PC-9 (cell line): ENCODE measurements at regions not wholly inside any gene's neighbourhood (a gene's known extent, or its start where the extent isn't known, plus 50 kb on each side); places are given as distances from the start of the nearest gene placed in this dataset.

Source experiments
- BruUV-seq: library from RNA; stranded (reverse); fragments of 400-500 nt; replicated peaks from 2 replicates; lab custom pipeline; 2021; lab: Mats Ljungman, UMichigan
- CTCF ChIA-PET: fragments of 300-600 bp; sonication (Branson Sonifier 250); formaldehyde crosslinking; loops from one replicate; lab custom pipeline; 2022; ENCODE audit warnings: antibody characterized with exemption; lab: Charles Lee
- POLR2A ChIA-PET: fragments of 300-600 bp; sonication (Branson Sonifier 250); formaldehyde crosslinking; loops from one replicate; lab custom pipeline; 2022; ENCODE audit warnings: antibody characterized with exemption; ENCODE audit not compliant: unreplicated experiment; lab: Charles Lee
- DNase-seq, 2 experiments: peaks; one replicate each; pipeline versions ENCODE4 v3.0.0 to v3.0.0-alpha.2; 2015 to 2022; ENCODE audit warnings: mixed read lengths in 1 of 2
- H2AFZ ChIP-seq: fragments of 200-600 bp; sonication (generic); 2 replicates; pipeline ENCODE4 v1.8.1; 2017; ENCODE audit warnings: antibody characterized with exemption
- H3F3A ChIP-seq: fragments of 200-600 bp; sonication (generic); 2 replicates; pipeline ENCODE4 v1.8.1; 2017; ENCODE audit warnings: antibody characterized with exemption, mild to moderate bottlenecking, low read depth; ENCODE audit not compliant: insufficient read depth
- H3K27ac ChIP-seq: fragments of 200-600 bp; sonication (generic); 2 replicates; pipeline ENCODE4 v1.6.1; 2016; ENCODE audit warnings: mixed run types
- H3K27me3 ChIP-seq: fragments of 200-600 bp; sonication (generic); 2 replicates; pipeline ENCODE4 v1.6.1; 2016; ENCODE audit warnings: low read depth, mixed run types; ENCODE audit not compliant: insufficient read depth
- H3K36me3 ChIP-seq: fragments of 200-600 bp; sonication (generic); 2 replicates; pipeline ENCODE4 v1.6.1; 2016; ENCODE audit warnings: low read depth, mixed run types
- H3K4me1 ChIP-seq: fragments of 200-600 bp; sonication (generic); replicated peaks from 2 replicates; pipeline ENCODE4 v1.6.1; 2016; ENCODE audit warnings: mixed run types; ENCODE audit not compliant: insufficient read depth
- H3K4me2 ChIP-seq: fragments of 200-600 bp; sonication (generic); 2 replicates; pipeline ENCODE4 v1.6.1; 2017; ENCODE audit warnings: mixed run types
- H3K4me3 ChIP-seq: fragments of 200-600 bp; sonication (generic); 2 replicates; pipeline ENCODE4 v1.6.1; 2016; ENCODE audit warnings: mixed run types
- H3K79me2 ChIP-seq: fragments of 200-600 bp; sonication (generic); 2 replicates; pipeline ENCODE4 v1.6.1; 2017; ENCODE audit warnings: low read depth, mixed run types
- H3K9me2 ChIP-seq: fragments of 200-600 bp; sonication (generic); 2 replicates; pipeline ENCODE4 v1.8.1; 2017; ENCODE audit warnings: mild to moderate bottlenecking; ENCODE audit not compliant: insufficient read depth
- H3K9me3 ChIP-seq: fragments of 200-600 bp; sonication (generic); 2 replicates; pipeline ENCODE4 v1.8.1; 2016; ENCODE audit warnings: low read depth; ENCODE audit not compliant: insufficient read depth
- H4K20me1 ChIP-seq: fragments of 200-600 bp; sonication (generic); 2 replicates; pipeline ENCODE4 v1.8.1; 2017; ENCODE audit not compliant: insufficient read depth
- EZH2 ChIP-seq: fragments of 200-600 bp; sonication (generic); IDR thresholded peaks from 2 replicates; pipeline ENCODE4 v1.8.0; 2017; ENCODE audit warnings: antibody characterized with exemption, low read depth
- intact Hi-C: fragments of 100-400 bp; cut with micrococcal nuclease; formaldehyde crosslinking; loops from one replicate; pipeline ENCODE4 v1.10.0; 2022; ENCODE audit not compliant: unreplicated experiment
- TF ChIP-seq, protein P1 (sequence below): fragments of 200-600 bp; sonication (generic); conservative IDR thresholded peaks from 2 replicates; pipeline ENCODE4 v1.6.1; 2017; ENCODE audit warnings: mixed run types, antibody characterized with exemption, mild to moderate bottlenecking, moderate library complexity

DNA sequence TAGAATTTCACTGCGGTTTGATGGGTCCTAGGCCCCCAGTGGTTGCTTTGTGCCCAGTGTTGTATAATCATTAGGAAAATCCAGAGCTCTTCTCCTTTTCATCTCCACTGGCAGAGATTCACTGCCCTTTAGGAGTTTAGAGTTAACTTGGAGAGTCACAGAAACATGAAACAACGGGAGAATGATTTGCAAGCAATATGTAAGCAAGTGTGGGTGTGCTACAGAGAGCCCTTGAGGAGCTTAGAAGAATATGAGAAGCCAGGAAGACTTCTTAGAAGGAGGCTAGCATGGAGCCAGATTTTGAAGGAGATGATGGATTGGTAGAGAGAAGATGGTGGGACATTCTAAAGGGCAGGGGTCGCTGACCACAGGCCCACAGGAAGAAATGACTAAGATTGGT lies 327.3 kb downstream of the ZNF326 start:
- Histone ChIP-seq H3F3A (no peaks in the 10 kb centered on the region), H3K4me1 (no peaks in the 10 kb centered on the region), H3K27me3 (no peaks in the 10 kb centered on the region), H3K9me2 (peaks cover 3% of the 10 kb centered on the region; the same call in 1 of the 2 replicates), H3K79me2 (no peaks in the 10 kb centered on the region), H3K9me3 (no peaks in the 10 kb centered on the region), H3K4me3 (no peak overlapping the region), H2AFZ (no peak overlapping the region), H4K20me1 (no peaks in the 10 kb centered on the region), H3K36me3 (no peaks in the 10 kb centered on the region), H3K4me2 (no peak overlapping the region), H3K27ac (no peak overlapping the region)
- no peak for DNase-seq
- BruUV-seq: no TSS peak
- POLR2A ChIA-PET: no interaction called here
- intact Hi-C loops: no loop called here
- TF ChIP-seq EZH2: no peak
- TF ChIP-seq, protein P1, sequence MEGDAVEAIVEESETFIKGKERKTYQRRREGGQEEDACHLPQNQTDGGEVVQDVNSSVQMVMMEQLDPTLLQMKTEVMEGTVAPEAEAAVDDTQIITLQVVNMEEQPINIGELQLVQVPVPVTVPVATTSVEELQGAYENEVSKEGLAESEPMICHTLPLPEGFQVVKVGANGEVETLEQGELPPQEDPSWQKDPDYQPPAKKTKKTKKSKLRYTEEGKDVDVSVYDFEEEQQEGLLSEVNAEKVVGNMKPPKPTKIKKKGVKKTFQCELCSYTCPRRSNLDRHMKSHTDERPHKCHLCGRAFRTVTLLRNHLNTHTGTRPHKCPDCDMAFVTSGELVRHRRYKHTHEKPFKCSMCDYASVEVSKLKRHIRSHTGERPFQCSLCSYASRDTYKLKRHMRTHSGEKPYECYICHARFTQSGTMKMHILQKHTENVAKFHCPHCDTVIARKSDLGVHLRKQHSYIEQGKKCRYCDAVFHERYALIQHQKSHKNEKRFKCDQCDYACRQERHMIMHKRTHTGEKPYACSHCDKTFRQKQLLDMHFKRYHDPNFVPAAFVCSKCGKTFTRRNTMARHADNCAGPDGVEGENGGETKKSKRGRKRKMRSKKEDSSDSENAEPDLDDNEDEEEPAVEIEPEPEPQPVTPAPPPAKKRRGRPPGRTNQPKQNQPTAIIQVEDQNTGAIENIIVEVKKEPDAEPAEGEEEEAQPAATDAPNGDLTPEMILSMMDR: no peak
- CTCF ChIA-PET: no interaction called here

DNA sequence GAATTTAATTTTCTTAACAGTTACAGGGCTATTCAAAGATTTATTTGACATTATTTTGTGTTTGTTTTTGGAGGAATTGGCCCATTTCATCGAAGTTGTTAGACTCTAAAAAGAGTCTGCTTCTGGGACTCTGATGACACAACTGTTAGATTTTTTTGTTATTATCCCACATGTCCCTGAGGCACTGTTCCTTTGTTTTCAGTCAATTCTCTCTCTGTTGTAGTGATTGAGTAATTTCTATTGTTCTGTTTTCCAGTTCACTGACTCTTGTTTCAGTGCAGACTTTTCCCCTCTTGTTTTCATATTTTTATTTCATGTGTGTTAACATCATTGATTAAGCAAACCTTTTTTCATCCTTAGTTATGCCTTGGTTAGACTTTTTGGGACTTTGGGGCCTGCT lies 325.0 kb downstream of the ZNF326 start:
- POLR2A ChIA-PET: no interaction called here
- CTCF ChIA-PET: no interaction called here
- no peak overlapping the region for H3K27ac ChIP-seq
- H3K4me1 ChIP-seq: no peaks in the 10 kb centered on the region
- H2AFZ ChIP-seq: no peak overlapping the region
- no peaks in the 10 kb centered on the region for H3K27me3 ChIP-seq
- H3K9me2 ChIP-seq: 0 out of 2 replicates have a peak, but pooled peaks cover 3% of the 10 kb centered on the region
- H3K9me3 ChIP-seq: no peaks in the 10 kb centered on the region
- H3F3A ChIP-seq: no peaks in the 10 kb centered on the region
- no peak overlapping the region for H3K4me2 ChIP-seq
- intact Hi-C loops: no loop called here
- BruUV-seq: no TSS peak
- H4K20me1 ChIP-seq: no peaks in the 10 kb centered on the region
- H3K79me2 ChIP-seq: no peaks in the 10 kb centered on the region
- TF ChIP-seq, protein P1: no peak
- H3K4me3 ChIP-seq: no peak overlapping the region
- no peak for DNase-seq
- H3K36me3 ChIP-seq: no peaks in the 10 kb centered on the region

DNA sequence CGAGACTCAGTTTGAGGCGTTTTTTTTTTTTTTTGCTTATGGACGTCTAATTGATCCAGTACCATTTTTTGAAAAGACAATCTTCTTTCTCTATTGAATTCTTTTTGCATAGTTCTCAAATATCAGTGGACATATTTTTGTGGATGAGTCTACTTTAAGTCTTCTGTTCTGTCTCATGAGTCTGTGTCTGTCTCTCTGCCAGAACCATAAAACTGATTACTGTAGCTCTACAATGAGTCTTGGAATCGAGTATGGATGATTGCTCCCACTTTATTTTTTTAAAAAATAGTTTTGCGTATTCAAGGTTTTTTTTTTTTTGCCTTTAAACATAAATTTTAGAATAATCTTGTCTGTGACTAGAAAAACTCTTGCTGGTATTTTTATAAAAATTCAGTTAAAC lies 323.5 kb downstream of the ZNF326 start:
- Histone ChIP-seq H3K79me2 (no peaks in the 10 kb centered on the region), H3F3A (no peaks in the 10 kb centered on the region), H2AFZ (no peak overlapping the region), H3K9me3 (no peaks in the 10 kb centered on the region), H3K27ac (no peak overlapping the region), H3K4me1 (no peaks in the 10 kb centered on the region), H4K20me1 (no peaks in the 10 kb centered on the region), H3K4me3 (no peak overlapping the region), H3K9me2 (0 out of 2 replicates have a peak, but pooled peaks cover 3% of the 10 kb centered on the region), H3K36me3 (no peaks in the 10 kb centered on the region), H3K4me2 (no peak overlapping the region), H3K27me3 (no peaks in the 10 kb centered on the region)
- POLR2A ChIA-PET: no interaction called here
- intact Hi-C loops: no loop called here
- no peak for DNase-seq
- BruUV-seq: no TSS peak
- TF ChIP-seq, protein P1: no peak
- no peak for TF ChIP-seq EZH2
- CTCF ChIA-PET: no interaction called here
